ENCODE measurements at regions not wholly inside any gene's neighbourhood (a gene's known extent, or its start where the extent isn't known, plus 50 kb on each side); places are given as distances from the start of the nearest gene placed in this dataset.
"Not testable (repeated sequence)": the region's sequence is repeated elsewhere in the genome, so short reads cannot be mapped to it uniquely, and the experiment has no call there.

DNA sequence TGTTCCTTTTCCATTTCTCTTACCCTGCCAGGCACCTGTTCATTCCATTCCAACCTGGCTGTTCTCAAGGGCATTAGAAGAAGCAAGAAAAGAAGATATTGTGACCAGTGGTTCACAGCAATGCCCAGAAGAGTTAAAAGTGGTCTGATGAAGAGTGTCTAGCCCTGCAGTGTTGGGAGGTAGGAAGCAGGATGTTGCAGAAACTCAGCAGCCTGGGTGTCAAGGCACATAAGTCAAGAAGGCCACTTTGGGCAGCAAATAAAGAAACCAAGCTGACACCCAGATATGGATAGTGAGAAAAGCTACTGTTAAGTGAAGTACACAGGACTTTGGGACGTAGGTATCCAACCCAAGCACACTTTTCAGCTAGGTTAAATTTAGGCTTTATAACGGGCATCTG, 199.9 kb upstream of the SATB1 start:
- no peak for DNase-seq (ENCODE audit: low read depth in 2 of 2)

DNA sequence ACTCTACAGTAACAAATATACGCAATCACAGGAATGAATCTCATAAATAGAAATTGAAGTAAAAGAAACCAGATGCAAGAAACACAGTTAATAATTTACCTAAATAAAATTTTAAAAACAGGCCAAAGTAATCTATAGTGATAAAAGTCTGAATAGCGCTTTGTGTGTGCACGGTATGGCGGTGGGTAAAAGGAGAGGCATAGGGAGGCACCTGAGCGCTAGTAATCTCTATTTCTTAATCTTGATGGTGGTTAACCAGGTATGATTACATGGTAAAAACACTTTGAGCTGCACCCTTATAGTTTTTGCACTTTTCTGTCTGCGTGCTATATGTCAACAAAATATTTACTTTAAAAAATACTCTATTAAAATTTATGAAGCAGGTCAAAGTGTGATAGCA, 198.1 kb upstream of the SATB1 start:
- no peak for DNase-seq (ENCODE audit: low read depth in 2 of 2)

DNA sequence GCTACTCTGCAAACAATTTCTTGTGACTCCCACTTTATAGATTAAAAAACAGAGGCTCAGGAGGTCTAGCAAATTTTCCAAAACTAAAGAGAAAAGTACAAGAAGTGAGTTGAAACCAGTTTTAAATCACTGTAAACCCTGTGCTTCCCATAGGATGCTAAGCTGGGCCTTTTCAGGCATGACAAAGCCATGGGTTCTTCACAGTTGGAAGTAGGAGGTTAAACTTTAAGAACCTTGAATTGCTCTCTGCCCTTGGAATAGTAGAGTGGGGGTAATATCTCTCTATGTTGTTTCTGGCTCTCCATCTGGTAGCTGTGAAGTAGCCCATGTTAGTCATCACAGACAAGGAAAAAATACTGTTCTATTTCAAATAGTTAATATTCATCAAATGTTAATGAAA, 193.6 kb upstream of the SATB1 start:
- no peak for DNase-seq (ENCODE audit: low read depth in 2 of 2)

DNA sequence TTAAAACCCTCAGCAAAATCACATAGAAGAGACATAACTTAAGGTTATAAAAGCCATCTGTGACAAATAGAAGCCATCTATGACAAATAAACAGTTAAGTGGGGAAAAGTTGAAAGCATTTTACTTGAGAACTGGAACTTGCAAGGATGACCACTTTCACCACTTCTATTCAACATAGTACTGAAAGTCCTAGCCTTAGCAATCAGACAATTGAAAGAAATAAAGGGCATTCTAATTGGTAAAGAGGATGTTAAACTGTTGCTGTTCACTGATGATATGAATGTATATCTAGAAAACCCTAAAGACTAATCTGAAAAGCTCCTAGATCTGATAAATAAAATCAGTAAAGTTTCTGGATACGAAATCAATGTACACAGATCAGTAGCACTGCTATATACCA, 186.9 kb upstream of the SATB1 start:
- no peak for DNase-seq (ENCODE audit: low read depth in 2 of 2)

DNA sequence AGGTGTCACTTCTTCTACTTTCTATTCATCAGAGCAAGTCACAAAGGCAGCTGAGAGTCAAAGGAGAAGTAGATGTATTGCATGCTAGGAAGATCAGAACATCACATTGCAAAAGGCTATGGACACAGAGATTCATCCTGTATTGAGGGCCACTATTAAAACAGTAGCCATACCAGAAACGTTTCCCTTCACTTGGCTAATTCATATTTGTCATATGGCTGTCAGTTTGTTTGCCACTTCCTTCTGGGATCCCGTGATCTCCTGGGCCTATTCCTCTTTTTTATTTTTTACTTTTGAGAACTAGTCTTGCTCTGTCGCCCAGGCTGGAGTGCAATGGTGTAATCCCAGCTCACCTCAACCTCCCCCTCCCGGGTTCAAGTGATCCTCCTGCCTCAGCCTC, 184.0 kb upstream of the SATB1 start:
- no peak for DNase-seq (ENCODE audit: low read depth in 2 of 2)

DNA sequence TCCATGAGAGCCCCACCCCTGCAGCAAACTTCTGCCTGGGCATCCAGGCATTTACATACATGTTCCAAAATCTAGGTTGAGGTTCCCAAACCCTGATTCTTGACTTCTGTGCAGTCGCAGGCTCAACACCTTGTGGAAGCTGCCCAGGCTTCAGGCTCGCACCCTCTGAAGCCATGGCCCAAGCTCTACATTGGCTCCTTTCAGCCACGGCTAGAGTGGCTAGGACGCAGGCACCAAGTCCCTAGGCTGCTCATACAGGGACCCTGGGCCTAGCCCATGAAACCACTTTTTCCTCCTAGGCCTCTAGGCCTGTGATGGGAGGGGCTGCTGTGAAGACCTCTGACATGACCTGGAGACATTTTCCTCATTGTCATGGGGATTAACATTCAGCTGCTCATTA, 172.8 kb upstream of the SATB1 start:
- no peak for DNase-seq (ENCODE audit: low read depth in 2 of 2)

DNA sequence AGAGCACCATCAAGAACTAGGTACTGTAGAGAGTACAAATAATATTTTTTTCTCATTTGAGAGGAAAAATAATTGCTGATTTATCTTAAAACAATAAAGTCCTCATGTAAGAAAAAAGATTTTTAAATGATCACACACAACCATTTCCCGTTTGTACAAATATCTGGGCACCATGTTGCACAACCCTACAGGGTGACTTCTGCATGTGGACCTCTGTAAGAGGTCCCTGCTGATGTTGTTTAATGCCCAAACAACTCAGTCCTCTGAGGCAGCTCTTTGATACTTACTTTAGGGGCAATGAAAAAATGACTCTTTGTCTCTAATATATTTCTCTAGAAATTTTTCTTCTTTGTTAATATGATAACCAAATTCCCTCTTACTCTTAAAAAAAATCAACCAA, 168.1 kb upstream of the SATB1 start:
- DNase-seq (ENCODE audit: low read depth in 2 of 2) = no peak

DNA sequence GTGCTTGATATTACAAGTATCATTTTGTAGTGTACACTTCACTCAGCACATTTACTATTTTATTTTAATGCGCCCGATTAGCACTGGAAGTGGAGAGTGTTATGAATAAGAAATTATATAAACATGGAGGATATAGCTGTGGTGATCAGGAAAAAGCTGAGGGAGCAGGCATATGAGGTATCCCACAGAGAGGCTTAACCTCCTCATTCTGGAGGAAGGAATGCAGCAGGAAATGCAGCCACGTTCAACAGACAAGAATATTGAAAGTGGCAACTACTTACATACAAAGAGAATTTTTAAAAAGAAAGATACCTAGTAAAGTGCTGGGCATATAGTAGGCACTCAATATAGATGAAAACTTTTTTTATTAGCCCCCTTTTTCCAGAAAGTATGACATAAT, 166.0 kb upstream of the SATB1 start:
- DNase-seq (ENCODE audit: low read depth in 2 of 2) = no peak

DNA sequence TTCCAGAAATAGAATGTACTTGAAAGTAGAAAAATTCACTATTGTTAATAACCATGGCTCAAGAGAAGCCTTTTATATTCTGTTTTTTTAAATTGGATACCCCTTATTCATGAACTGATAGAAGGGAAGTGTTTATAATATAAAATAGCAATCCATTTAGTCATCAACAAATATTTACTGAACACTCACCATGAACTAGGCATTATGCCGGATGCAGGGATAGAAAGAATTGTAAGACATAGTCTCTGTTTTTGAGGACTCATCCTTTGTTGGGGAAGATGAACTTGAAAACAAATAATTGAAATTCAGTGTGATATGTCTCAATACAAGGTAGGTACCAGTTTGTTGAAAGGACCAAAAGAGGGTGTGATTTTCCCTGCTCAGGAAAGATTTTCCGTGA, 160.9 kb upstream of the SATB1 start:
- no peak for DNase-seq (ENCODE audit: low read depth in 2 of 2)

DNA sequence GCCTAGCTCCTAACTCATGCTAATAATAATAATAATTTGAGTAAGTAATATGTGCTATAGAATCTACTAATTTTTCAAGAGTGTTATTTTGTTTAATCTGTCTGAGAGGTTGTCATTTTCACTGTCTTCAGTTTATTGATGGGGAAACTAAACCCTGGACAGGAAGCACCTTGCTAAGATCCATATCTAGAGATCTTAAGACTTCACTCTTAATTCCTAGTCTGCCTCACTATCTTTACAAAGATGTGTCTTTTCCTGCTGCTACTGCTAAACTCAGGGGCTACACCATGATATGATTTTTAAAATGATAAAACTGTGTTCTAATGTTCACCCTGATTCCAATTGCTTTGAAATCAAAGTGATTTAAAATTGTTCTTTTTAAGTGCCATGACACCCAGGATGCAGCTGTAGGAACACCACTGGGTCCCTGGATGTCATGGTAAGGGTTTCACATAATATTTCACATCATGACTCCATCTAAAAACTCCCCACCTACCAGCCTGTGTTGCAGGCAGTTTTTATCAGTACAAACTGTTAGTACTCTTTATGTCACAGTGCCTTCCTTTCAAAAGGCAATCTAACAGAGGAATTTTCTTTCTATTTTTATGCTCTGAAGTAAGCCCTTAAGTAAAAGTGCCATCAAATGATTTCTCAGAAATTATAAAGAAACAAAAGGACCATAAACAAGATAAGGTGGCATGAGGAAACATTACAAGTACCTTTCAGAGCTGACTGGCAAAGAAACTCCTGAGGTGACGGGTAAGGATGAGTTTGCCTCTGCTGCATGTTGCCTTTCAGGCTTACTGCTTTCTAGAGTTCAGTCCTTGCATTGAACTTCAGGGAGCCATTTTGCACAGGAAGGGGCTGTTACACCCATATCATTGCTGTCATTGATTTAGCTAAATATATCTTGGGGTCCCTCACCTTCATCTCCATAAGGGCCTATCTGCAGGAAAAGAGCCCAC, 160.1 kb upstream of the SATB1 start:
- DNase-seq (ENCODE audit: low read depth in 2 of 2) = no peak

DNA sequence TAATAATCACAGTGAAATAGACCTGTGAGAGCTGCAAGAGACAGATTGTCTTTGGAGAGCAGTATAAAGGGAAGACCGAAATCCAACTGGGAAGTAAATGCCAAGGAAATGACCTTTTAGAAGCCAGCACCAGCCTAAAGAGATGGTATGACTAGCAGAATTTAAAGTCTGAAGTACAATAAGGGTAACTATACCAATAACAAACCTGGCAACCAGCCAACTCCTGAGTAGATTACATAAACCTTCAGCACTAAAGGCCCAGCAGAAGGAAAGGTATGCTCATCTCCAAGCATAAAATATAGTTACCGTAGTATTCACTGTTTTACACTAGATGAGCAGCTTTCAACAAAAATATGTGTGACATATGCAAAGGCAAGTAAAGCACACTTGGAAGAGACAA, 155.1 kb upstream of the SATB1 start:
- DNase-seq (ENCODE audit: low read depth in 2 of 2) = no peak

DNA sequence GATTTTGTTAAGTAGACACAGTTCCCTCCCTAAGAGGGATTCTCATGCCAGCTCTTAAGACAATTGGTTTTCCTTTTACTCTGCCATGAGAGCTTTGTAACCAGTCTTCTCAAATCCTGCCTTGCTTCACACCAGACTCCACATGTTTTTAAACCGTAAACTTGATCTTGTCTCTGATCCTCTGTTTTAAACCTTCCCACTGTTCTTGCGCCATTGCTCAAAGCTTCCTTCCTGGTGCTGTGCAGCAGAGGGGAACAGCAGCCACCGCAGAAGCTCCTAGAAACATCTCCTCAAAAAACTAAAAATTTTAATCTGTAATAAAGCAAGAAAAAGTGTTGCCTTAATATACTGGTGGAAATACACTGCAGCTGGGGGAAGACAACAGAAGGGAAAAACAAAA, 154.5 kb upstream of the SATB1 start:
- no peak for DNase-seq (ENCODE audit: low read depth in 2 of 2)

DNA sequence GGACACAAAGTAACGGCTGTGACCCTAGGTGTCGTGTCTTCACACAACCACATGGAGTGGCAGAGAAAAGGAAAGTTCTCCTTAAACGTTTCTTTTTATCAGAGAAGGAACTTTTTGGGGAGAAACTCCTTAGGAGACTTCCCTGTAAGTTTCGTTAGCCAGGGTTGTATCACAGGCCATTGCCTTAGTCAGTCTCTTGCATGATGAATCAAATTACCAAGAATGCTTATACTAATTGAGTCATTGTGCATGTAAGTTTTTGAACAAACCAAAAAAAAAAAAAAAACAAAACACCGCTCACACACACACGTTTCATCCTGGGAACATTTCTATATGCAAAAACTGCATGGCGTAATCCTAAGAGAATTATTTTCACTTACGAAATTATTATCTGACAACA, 150.4 kb upstream of the SATB1 start:
- DNase-seq (ENCODE audit: low read depth in 2 of 2) = no peak

DNA sequence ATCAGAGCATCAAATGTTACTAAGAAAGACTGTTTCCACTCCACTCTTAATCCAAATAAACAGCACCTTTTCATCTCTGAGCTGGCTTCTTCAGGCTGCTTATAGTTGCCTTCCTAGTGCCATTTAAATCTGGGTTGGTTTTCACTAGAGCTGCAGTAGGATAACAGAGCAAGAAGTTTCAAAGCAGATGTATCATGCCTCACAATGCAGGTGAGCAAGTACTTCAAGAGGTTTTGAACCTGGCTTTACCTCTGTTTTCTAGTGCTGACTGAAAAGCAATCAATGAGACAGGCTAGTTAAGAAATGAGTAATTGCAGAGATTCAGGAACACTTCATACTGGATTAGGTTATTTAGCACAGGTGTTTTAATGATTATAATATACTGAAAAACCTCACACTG, 147.7 kb upstream of the SATB1 start:
- no peak for DNase-seq (ENCODE audit: low read depth in 2 of 2)

DNA sequence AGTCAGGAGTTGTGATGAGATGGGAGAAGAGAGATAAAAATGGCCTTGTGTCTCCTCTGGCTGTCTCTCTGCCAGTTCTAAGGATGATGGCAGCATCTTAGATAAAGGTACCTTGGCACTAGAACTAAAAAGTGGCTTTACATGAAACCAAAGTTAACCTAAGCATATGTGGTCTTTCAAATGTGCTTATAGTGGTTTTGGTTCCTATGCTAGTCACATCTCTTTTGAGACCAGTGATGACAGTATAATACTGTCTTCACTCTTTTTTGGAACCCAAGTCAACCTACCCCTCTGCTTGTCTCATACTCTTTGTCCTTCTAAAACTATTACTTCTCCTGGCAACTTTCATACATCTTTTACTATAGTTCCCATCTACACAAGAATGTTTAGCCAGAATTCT, 142.2 kb upstream of the SATB1 start:
- no peak for DNase-seq (ENCODE audit: low read depth in 2 of 2)

DNA sequence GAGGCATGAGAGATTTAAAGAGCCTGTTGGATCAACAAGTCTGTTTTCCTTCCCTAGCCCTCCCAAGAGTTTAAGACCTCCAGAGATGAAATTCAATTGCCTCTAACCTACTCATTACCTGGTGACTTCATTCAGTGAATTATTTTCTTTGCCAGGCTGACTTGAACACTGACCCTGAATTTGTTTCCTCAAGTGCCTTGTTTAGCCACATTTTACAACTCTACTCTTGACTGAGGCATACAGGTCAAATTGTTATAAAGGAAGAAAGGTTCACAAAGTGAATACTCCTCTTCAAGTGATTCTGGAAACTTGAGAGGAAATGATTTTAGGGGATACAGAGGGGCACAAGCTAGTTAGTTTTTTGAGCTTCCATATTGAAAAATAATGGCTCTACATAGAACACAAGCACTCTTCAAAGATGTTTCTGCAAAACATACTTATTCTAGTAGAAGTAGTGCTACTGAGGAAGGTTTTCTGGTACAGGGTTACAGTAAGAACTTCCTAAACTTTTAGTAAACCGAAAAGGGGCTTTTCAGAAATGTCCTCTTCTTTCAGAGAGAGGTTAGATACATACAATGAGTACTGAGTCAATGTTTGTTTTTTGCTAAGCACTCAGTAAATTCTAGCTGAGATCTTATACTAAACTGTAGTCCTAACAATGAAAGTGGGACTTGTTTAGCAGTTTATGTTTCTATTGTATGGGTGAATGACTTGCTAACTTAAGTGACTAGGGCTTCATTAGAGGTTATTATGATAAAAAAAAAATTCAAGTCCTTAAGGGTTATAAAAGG, 137.4 kb upstream of the SATB1 start:
- DNase-seq (ENCODE audit: low read depth in 2 of 2) = no peak

DNA sequence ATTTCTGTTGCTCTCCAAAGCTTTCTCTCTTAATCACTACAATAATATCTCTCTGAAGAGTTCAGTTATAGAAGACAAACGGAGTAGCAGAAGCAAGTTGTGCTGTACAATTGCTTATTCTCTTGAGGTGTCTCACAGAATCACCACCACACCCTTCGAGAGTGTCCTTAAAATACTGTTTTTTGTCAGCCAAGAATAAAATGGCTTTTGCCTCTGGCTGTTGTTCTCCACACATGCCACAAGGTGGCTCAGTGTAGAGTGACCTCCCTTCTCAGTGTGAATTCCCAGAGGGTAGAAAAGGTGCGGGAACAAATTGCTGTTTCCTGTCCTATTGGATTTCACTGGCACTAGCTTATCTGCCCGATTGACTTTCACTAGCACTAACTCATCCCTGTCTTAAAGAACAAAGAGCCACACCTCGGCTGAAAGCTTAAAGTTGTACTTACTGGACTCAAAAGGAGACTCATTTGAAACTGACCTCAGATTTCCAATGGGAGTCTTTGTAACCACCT, 134.2 kb upstream of the SATB1 start:
- DNase-seq (ENCODE audit: low read depth in 2 of 2) = no peak

DNA sequence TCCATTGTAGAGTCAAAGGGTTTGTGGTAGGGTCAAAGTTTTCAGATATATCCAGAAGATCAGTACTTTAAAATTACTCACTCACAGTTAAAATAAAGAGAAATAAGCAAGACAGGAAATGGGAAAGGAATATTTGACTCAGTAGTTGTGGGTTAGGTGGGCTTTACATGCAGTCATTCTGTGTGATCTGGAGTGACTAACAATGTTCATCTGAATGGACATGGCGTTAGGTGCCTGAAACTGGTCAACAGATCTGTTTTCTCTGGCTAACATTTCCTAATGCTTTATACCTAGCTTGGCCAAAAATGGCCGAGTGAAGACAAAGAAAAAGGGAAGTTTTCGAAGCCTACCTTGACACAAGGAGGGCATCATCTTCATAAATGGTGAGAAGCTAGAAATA, 133.4 kb upstream of the SATB1 start:
- no peak for DNase-seq (ENCODE audit: low read depth in 2 of 2)

DNA sequence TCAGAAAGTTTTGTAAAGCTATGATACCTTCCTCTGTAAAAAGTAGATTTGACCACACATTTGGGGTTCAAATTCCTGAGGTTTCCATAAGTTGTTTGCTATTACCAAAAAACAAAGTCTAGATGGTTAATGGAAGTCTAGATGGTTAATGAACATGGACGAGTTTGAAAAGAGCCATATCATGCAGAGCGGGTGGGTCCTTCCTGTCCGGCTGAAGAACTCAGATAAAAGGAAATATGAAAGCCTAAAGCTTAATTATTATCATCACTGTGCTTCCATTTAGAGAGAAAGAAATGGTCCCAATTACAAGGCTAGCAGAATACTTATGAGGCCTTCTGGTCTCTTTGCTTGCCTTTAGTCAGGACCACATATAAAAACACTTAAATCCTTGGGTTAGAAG, 132.1 kb upstream of the SATB1 start:
- no peak for DNase-seq (ENCODE audit: low read depth in 2 of 2)

DNA sequence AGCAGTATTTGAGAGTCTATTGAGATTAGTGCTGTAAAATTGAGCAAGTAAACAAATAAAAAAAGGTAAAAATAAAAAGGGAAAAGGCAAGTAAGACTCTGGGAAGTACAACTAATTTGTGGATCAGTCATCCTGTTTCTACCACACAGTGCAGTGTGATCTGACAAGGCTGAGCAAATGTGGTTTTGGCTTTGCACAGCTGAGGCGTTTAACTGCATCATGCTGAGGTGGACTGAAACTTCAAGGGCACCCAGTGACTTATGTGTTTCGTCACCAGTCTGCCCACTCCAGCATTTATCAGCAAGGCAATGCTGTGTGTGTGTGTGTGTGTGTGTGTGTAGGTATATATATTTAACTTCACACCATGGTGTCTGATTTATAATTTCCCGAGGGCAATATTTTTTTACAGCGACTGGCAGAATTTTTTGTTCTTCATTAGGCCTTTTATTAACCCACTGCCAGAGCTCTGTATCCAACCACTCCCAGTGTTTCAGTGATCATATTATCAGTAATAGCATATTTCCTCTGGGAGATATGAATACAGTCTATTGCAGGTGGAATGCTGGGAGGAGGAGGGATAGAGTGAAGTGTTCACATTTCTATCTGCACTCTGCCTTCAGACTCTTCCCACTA, 131.5 kb upstream of the SATB1 start:
- peak in 1 of 2 donors; percentile 39 for DNase-seq (ENCODE audit: low read depth in 2 of 2)

DNA sequence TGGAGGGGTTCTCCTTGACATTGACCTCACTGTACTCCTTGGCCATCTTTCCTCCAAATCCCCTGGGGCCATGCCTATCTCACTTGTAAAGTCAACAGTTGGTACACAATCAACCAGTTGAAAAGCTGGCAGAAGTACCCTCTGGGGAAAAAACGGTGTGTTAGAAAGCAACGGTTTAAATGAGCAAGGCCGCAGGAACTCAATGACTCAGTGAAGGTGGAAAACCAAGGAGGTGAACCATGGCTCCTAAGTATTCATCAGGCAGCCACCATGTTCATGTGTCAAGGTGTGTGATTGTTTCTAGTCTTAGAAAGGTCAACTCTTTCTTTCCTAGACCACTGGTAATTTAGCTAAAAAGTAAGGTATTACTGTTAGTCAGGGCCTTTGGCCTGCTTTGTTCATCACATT, 130.9 kb upstream of the SATB1 start:
- DNase-seq (ENCODE audit: low read depth in 2 of 2) = no peak

DNA sequence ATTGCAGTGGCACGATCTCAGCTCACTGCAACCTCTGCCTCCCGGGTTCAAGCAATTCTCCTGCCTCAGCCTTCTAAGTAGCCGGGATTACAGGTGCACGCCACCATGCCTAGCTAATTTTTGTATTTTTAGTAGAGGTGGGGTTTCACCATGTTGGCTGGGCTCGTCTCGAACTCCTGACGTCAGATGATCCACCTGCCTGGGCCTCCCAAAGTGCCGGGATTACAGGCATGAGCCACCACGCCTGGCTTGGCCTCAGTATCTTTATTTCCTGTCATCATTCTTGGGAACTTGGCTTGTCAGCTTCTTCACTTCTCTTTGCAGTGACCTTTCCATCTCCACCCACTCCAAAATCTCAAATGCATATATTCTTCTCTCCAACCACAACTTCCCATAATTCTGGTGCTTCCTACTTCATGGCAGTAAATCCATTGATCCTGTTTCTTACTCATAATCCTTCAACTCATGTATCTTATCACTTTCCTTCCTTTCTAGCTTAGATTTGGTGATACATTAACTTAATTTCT, 127.5 kb upstream of the SATB1 start:
- not testable (repeated sequence) for DNase-seq (ENCODE audit: low read depth in 2 of 2)

All from stimulated activated CD4-positive, alpha-beta T cell treated with anti-CD3 and anti-CD28 coated beads, Interleukin-1b, Interleukin-23, amount 100 ng/mL, for 1 hour (primary cell).